ENCODE measurements at regions not wholly inside any gene's neighbourhood (a gene's known extent, or its start where the extent isn't known, plus 50 kb on each side); places are given as distances from the start of the nearest gene placed in this dataset.

GRCh38 chr4:151979819-151980218 is 219.0 kb upstream of the GATB start:
- H3K4me1 ChIP-seq, result no peaks in the 10 kb centered on the region
- no peak overlapping the region for H3K27ac ChIP-seq
- no peak overlapping the region for H3K4me3 ChIP-seq
- H3K27me3 ChIP-seq, result no peaks in the 10 kb centered on the region
- no peak for DNase-seq
- no peak for ATAC-seq (ENCODE audit: low FRiP score in 2 of 2)
- no peaks in the 10 kb centered on the region for H3K36me3 ChIP-seq
- TF ChIP-seq POLR2A (IDR thresholded peaks at IDR 0.05) (no peak), CTCF (IDR thresholded peaks at IDR 0.05) (no peak), EP300 (IDR thresholded peaks at IDR 0.05) (no peak), POLR2AphosphoS5 (IDR thresholded peaks at IDR 0.05) (no peak)
- WGBS, 2 donors, result 93 to 94% methylated on average over 4 of the region's 4 CpGs
- H3K9me3 ChIP-seq, result peaks cover 0 to 18% (median 10%) of the 10 kb centered on the region in 4 donors

GRCh38 chr4:151968643-151969042 is 207.8 kb upstream of the GATB start:
- H3K27me3 ChIP-seq, result no peaks in the 10 kb centered on the region
- no peaks in the 10 kb centered on the region for H3K9me3 ChIP-seq
- WGBS, 2 donors, result 70 to 84% methylated on average over 6 of the region's 6 CpGs
- H3K27ac ChIP-seq, result no peak overlapping the region
- no peak overlapping the region for H3K4me3 ChIP-seq
- DNase-seq, result no peak
- TF ChIP-seq CTCF (IDR thresholded peaks at IDR 0.05) (no peak), POLR2AphosphoS5 (IDR thresholded peaks at IDR 0.05) (no peak), EP300 (IDR thresholded peaks at IDR 0.05) (no peak), POLR2A (IDR thresholded peaks at IDR 0.05) (no peak)
- H3K36me3 ChIP-seq, result no peaks in the 10 kb centered on the region
- no peaks in the 10 kb centered on the region for H3K4me1 ChIP-seq
- no peak for ATAC-seq (ENCODE audit: low FRiP score in 2 of 2)

DNA sequence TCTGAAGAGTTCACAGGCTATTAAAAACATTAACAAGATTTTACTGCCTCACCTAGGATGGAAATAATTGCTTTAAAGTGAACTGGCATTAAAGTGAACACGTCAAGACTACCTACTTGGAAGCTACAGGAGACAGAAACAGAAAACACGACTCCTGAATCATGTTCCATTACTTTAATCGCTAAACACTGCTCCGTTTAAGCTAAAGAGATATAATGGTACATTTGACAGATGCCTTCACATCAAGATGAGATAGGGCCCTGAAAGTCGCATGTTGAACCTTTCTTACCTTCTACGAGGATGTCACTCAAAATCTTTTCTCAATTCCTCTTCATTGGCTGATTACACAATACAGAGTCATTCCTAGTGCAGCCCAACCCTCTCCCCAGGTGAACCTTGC is 206.3 kb upstream of the GATB start:
- H3K4me3 ChIP-seq, result no peak overlapping the region
- TF ChIP-seq POLR2A (IDR thresholded peaks at IDR 0.05) (no peak), CTCF (IDR thresholded peaks at IDR 0.05) (no peak), EP300 (IDR thresholded peaks at IDR 0.05) (no peak), POLR2AphosphoS5 (IDR thresholded peaks at IDR 0.05) (no peak)
- H3K9me3 ChIP-seq, result no peaks in the 10 kb centered on the region
- no peaks in the 10 kb centered on the region for H3K4me1 ChIP-seq
- ATAC-seq (ENCODE audit: low FRiP score in 2 of 2) (no peak), DNase-seq (no peak)
- H3K27ac ChIP-seq, result no peak overlapping the region
- no peaks in the 10 kb centered on the region for H3K36me3 ChIP-seq
- 82 to 86% methylated on average over 6 of the region's 6 CpGs for WGBS, 2 donors
- H3K27me3 ChIP-seq, result no peaks in the 10 kb centered on the region

GRCh38 chr4:151962138-151962823 is 201.5 kb upstream of the GATB start:
- WGBS, 2 donors, result 63 to 72% methylated on average over 4 of the region's 4 CpGs
- no peak for DNase-seq
- H3K27ac ChIP-seq, result no peak overlapping the region
- H3K9me3 ChIP-seq, result no peaks in the 10 kb centered on the region
- no peaks in the 10 kb centered on the region for H3K4me1 ChIP-seq
- H3K36me3 ChIP-seq, result no peaks in the 10 kb centered on the region
- ATAC-seq (ENCODE audit: low FRiP score in 2 of 2), result no peak
- no peaks in the 10 kb centered on the region for H3K27me3 ChIP-seq
- no peak for TF ChIP-seq POLR2A (IDR thresholded peaks at IDR 0.05)
- TF ChIP-seq CTCF (IDR thresholded peaks at IDR 0.05), result no peak
- TF ChIP-seq POLR2AphosphoS5 (IDR thresholded peaks at IDR 0.05), result no peak
- TF ChIP-seq EP300 (IDR thresholded peaks at IDR 0.05), result no peak
- H3K4me3 ChIP-seq, result no peak overlapping the region

DNA sequence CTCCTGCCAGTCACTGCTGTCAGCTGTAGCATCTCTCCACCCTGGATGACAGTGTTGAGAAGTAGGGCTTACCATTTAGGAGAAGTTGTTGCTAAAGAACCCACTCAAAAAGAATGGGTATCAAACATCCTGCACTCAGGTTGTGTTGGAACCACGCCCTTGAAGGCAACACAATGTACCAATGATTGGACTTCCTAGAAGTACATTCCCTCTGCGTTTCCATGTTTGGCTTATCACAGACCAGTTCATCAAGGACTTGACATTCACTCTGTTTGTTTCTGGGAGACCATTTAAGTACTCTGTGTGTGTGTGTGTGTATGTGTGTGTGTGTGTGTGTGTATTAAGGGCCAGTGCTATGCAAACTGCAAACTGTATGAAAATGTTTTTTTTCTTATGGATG is 200.6 kb upstream of the GATB start:
- TF ChIP-seq EP300 (IDR thresholded peaks at IDR 0.05) (no peak), POLR2A (IDR thresholded peaks at IDR 0.05) (no peak), POLR2AphosphoS5 (IDR thresholded peaks at IDR 0.05) (no peak), CTCF (IDR thresholded peaks at IDR 0.05) (no peak)
- ATAC-seq (ENCODE audit: low FRiP score in 2 of 2), result no peak
- Histone ChIP-seq H3K4me3 (no peak overlapping the region), H3K9me3 (no peaks in the 10 kb centered on the region), H3K4me1 (no peaks in the 10 kb centered on the region), H3K27ac (no peak overlapping the region), H3K36me3 (no peaks in the 10 kb centered on the region), H3K27me3 (no peaks in the 10 kb centered on the region)
- 57 to 67% methylated on average over 2 of the region's 2 CpGs for WGBS, 2 donors
- DNase-seq, result no peak

Measured in upper lobe of left lung (tissue), 6 donors.